IPS-18a (cell line): ENCODE measurements at regions not wholly inside any gene's neighbourhood (a gene's known extent, or its start where the extent isn't known, plus 50 kb on each side); places are given as distances from the start of the nearest gene placed in this dataset.

Experiments
- H3K27ac ChIP-seq: one replicate; pipeline ENCODE4 v1.5.1; 2013; ENCODE audit warnings: low read length
- H3K27me3 ChIP-seq: one replicate; pipeline ENCODE4 v1.6.1; 2013; ENCODE audit warnings: mild to moderate bottlenecking, low read length; ENCODE audit not compliant: control insufficient read depth, insufficient read depth
- H3K36me3 ChIP-seq: one replicate; pipeline ENCODE4 v1.6.1; 2013; ENCODE audit warnings: low read depth, low read length; ENCODE audit not compliant: control insufficient read depth
- H3K4me1 ChIP-seq: one replicate; pipeline ENCODE4 v1.6.1; 2013; ENCODE audit warnings: low read depth, low read length; ENCODE audit not compliant: control insufficient read depth
- H3K4me3 ChIP-seq: one replicate; pipeline ENCODE4 v1.5.1; 2013; ENCODE audit warnings: low read length
- H3K9ac ChIP-seq: one replicate; pipeline ENCODE4 v1.6.1; 2013; ENCODE audit warnings: mild to moderate bottlenecking, low read length, moderate library complexity
- H3K9me3 ChIP-seq: one replicate; pipeline ENCODE4 v1.6.1; 2013; ENCODE audit warnings: low read depth, low read length; ENCODE audit not compliant: control insufficient read depth

DNA sequence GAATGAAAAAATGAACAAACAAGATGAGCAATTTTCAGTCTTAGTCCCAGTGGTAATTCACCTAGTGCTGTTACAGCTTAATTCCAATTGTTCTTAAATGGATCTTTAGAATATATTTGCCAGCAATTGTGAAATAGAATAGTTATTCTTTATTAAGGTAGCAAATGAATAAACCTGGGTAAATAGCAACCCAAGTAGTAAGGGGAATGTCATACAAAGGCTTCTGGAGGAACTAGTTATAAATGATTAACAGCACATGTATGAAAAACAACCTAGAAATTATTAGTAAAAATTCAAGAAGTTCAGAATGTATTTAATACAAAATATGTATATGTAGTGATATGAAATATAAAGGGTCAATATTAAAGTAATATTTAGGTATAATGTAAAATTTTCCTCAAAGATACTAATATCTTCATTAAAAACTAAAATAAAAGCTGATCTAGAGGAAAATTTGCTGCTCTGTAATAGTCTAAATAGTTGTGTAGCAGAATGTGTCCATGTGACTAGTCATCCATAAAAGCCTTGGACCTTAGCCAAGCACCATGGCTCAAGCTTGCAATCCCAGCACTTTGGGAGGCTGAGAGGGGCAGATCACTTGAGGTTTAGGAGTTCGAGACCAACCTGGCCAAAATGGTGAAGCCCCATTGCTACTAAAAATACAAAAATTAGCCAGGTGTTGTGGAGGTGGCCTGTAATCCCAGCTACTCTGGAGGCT is 535.9 kb upstream of the ATXN8OS start:
- H3K36me3 ChIP-seq = no peaks in the 10 kb centered on the region
- H3K27ac ChIP-seq = no peak overlapping the region
- H3K27me3 ChIP-seq = no peaks in the 10 kb centered on the region
- no peak overlapping the region for H3K4me3 ChIP-seq
- no peaks in the 10 kb centered on the region for H3K4me1 ChIP-seq
- H3K9me3 ChIP-seq = peaks cover 5% of the 10 kb centered on the region
- no peak overlapping the region for H3K9ac ChIP-seq

GRCh38 chr13:69567514-69567913 is 540.1 kb upstream of the ATXN8OS start:
- H3K4me1 ChIP-seq = no peaks in the 10 kb centered on the region
- no peaks in the 10 kb centered on the region for H3K27me3 ChIP-seq
- H3K9ac ChIP-seq = no peak overlapping the region
- no peak overlapping the region for H3K4me3 ChIP-seq
- H3K36me3 ChIP-seq = no peaks in the 10 kb centered on the region
- H3K9me3 ChIP-seq = no peaks in the 10 kb centered on the region
- no peak overlapping the region for H3K27ac ChIP-seq

DNA sequence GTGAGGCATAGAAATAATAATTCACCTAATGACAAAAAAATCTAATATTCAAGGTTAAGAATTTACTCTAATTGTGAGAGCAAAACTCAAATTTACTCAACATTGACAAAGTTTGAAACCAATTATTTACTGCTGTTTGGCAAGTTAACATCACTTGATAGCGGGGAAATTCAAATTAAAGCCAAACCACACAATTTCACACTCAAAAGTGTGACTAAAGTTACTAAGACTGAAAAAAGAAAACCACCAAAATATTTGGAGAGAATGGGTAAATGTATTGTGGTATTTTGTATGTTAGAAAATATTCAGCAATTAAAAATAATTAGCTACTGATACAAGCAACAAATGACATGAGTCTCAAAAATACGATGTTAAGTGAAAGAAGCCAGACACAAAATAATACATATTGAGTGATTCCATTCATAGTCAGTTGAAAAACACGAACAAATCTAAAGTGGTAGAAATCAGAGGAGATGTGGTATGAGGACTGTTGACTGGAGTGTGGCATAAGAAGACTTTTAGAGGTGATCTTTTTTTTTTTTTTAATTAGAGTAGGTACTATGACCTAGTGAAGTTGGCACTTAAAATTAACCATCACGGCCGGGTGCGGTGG is 541.4 kb upstream of the ATXN8OS start:
- H3K9me3 ChIP-seq = no peaks in the 10 kb centered on the region
- no peak overlapping the region for H3K9ac ChIP-seq
- no peak overlapping the region for H3K4me3 ChIP-seq

DNA sequence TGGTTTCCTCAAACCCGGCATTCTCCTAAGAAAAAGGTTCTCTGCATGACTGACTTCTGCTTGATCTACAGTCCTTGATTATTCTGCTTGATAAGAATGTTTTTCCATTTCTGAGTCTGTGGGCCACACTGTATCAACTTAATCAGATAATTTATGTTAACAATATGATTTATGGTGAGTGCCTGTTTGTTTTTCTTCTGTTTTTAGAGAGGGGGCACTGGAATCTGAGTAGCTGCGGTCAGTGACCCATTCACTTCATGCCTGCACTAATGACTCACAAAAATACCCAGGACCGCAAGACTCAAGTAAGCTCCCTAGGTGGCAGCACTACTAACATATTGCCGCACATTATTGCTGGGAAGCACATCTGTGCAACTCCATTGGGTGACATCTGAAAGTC is 542.3 kb upstream of the ATXN8OS start:
- Histone ChIP-seq H3K9me3 (no peaks in the 10 kb centered on the region), H3K27ac (no peak overlapping the region), H3K4me3 (no peak overlapping the region), H3K9ac (no peak overlapping the region), H3K4me1 (no peaks in the 10 kb centered on the region), H3K36me3 (no peaks in the 10 kb centered on the region), H3K27me3 (no peaks in the 10 kb centered on the region)

More for the DNA sequence above, 541.4 kb upstream of the ATXN8OS start:
- Histone ChIP-seq H3K36me3 (no peaks in the 10 kb centered on the region), H3K4me1 (no peaks in the 10 kb centered on the region), H3K27me3 (no peaks in the 10 kb centered on the region), H3K27ac (no peak overlapping the region)

GRCh38 chr13:69556540-69557196 is 551.0 kb upstream of the ATXN8OS start:
- Histone ChIP-seq H3K9me3 (no peaks in the 10 kb centered on the region), H3K27ac (no peak overlapping the region), H3K4me1 (no peaks in the 10 kb centered on the region), H3K4me3 (no peak overlapping the region), H3K9ac (no peak overlapping the region), H3K27me3 (no peaks in the 10 kb centered on the region), H3K36me3 (no peaks in the 10 kb centered on the region)

- no peak overlapping the region for H3K27ac ChIP-seq
- no peak overlapping the region for H3K4me3 ChIP-seq
- no peaks in the 10 kb centered on the region for H3K27me3 ChIP-seq
- H3K36me3 ChIP-seq = no peaks in the 10 kb centered on the region
- no peaks in the 10 kb centered on the region for H3K4me1 ChIP-seq
- no peak overlapping the region for H3K9ac ChIP-seq
- H3K9me3 ChIP-seq = no peaks in the 10 kb centered on the region
Measured at GRCh38 chr13:69553976-69554375, 553.6 kb upstream of the ATXN8OS start.

DNA sequence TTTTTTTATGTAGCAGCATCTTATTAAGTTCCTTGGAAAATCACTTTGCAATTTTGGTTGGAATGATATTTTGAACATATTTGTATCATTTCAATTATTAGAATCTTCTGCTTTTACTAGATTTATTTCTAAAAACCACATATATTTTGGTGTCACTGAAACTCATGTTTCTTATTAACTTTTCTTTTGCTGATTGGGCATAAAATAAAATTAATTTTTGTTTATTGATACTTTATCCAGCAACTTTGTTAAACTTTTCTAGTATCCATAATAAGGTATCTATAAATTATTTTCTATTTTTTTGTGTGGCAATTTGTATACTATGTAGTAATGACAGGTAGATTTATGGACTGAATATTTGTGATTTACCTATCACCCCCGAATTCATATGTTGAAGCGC is 556.4 kb upstream of the ATXN8OS start:
- no peaks in the 10 kb centered on the region for H3K4me1 ChIP-seq
- H3K27me3 ChIP-seq = no peaks in the 10 kb centered on the region
- H3K9ac ChIP-seq = no peak overlapping the region
- H3K36me3 ChIP-seq = no peaks in the 10 kb centered on the region
- H3K4me3 ChIP-seq = no peak overlapping the region
- H3K27ac ChIP-seq = no peak overlapping the region
- H3K9me3 ChIP-seq = no peaks in the 10 kb centered on the region

DNA sequence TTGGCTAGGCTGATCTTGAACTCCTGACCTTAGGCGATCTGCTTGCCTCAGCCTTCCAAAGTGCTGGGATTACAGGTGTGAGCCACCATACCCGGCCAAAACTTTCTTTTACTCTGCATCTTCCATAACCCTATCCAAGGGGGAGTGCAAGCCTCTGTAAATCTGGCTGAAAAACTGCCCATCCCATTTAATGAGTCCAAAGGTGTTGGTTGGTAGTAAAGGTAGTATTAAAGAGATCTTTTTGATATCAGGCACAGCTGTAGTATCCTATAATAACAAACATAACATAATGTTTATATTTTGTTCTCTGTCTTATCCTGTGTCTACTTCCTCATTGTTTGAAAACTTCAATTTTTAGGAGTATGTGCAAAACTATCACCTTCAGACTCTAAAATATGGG is 559.8 kb upstream of the ATXN8OS start:
- H3K4me3 ChIP-seq = no peak overlapping the region
- no peak overlapping the region for H3K27ac ChIP-seq

GRCh38 chr13:69545551-69545950 is 562.1 kb upstream of the ATXN8OS start:
- no peaks in the 10 kb centered on the region for H3K4me1 ChIP-seq
- H3K9ac ChIP-seq = no peak overlapping the region
- H3K36me3 ChIP-seq = no peaks in the 10 kb centered on the region
- no peaks in the 10 kb centered on the region for H3K27me3 ChIP-seq
- no peaks in the 10 kb centered on the region for H3K9me3 ChIP-seq
- H3K27ac ChIP-seq = no peak overlapping the region
- no peak overlapping the region for H3K4me3 ChIP-seq

More for the DNA sequence above, 559.8 kb upstream of the ATXN8OS start:
- Histone ChIP-seq H3K27me3 (no peaks in the 10 kb centered on the region), H3K9ac (no peak overlapping the region), H3K9me3 (no peaks in the 10 kb centered on the region), H3K4me1 (no peaks in the 10 kb centered on the region), H3K36me3 (no peaks in the 10 kb centered on the region)

- Histone ChIP-seq H3K9me3 (no peaks in the 10 kb centered on the region), H3K4me1 (no peaks in the 10 kb centered on the region), H3K27ac (no peak overlapping the region), H3K27me3 (no peaks in the 10 kb centered on the region), H3K4me3 (no peak overlapping the region), H3K9ac (no peak overlapping the region), H3K36me3 (no peaks in the 10 kb centered on the region)
Measured at GRCh38 chr13:69524459-69525150, 583.0 kb upstream of the ATXN8OS start.

GRCh38 chr13:69496981-69497380 is 610.6 kb upstream of the ATXN8OS start:
- Histone ChIP-seq H3K36me3 (no peaks in the 10 kb centered on the region), H3K4me3 (no peak overlapping the region)

More at GRCh38 chr13:69496981-69497380, 610.6 kb upstream of the ATXN8OS start:
- no peak overlapping the region for H3K27ac ChIP-seq
- H3K9me3 ChIP-seq = peaks cover 3% of the 10 kb centered on the region
- no peaks in the 10 kb centered on the region for H3K27me3 ChIP-seq
- no peak overlapping the region for H3K9ac ChIP-seq
- no peaks in the 10 kb centered on the region for H3K4me1 ChIP-seq
